GM23338 (cell line): ENCODE measurements at regions not wholly inside any gene's neighbourhood (a gene's known extent, or its start where the extent isn't known, plus 50 kb on each side); places are given as distances from the start of the nearest gene placed in this dataset.

Experiments used
- ATAC-seq: fragments of 200-7000 bp; cut with Tn5 transposase; 3 replicates; pipeline ENCODE4 v1.9.1; 2020
- DNase-seq: peaks from one replicate; pipeline ENCODE4 v3.0.0-alpha.2; 2015; ENCODE audit warnings: low spot score
- H2AFZ ChIP-seq: fragments of 200-600 bp; sonication (generic); 2 replicates; pipeline ENCODE4 v1.8.0; 2016; ENCODE audit warnings: antibody characterized with exemption, mild to moderate bottlenecking, moderate library complexity
- H3F3A ChIP-seq: fragments of 200-600 bp; sonication (generic); replicated peaks from 2 replicates; pipeline ENCODE4 v1.8.0; 2017; ENCODE audit warnings: antibody characterized with exemption, mixed run types, low read depth
- H3K27ac ChIP-seq: fragments of 200-600 bp; sonication (generic); 2 replicates; pipeline ENCODE4 v1.6.1; 2016; ENCODE audit warnings: low read depth
- H3K27me3 ChIP-seq: fragments of 200-600 bp; sonication (generic); 2 replicates; pipeline ENCODE4 v1.8.0; 2016; ENCODE audit warnings: mild to moderate bottlenecking, mixed run types, moderate library complexity; ENCODE audit not compliant: insufficient read depth
- H3K36me3 ChIP-seq: fragments of 200-600 bp; sonication (generic); 2 replicates; pipeline ENCODE4 v1.8.0; 2016; ENCODE audit warnings: mild to moderate bottlenecking; ENCODE audit not compliant: insufficient read depth
- H3K4me1 ChIP-seq: fragments of 200-600 bp; sonication (generic); 2 replicates; pipeline ENCODE4 v1.8.0; 2016; ENCODE audit warnings: mild to moderate bottlenecking, moderate library complexity; ENCODE audit not compliant: insufficient read depth
- H3K4me2 ChIP-seq: fragments of 200-600 bp; sonication (generic); 2 replicates; pipeline ENCODE4 v1.7.1; 2017; ENCODE audit warnings: mixed run types
- H3K4me3 ChIP-seq: fragments of 200-600 bp; sonication (generic); 2 replicates; pipeline ENCODE4 v1.6.1; 2016; ENCODE audit warnings: mixed run types
- H3K79me2 ChIP-seq: fragments of 200-600 bp; sonication (generic); replicated peaks from 2 replicates; pipeline ENCODE4 v1.8.0; 2017; ENCODE audit warnings: mild to moderate bottlenecking; ENCODE audit not compliant: insufficient read depth
- H3K9me2 ChIP-seq: fragments of 200-600 bp; sonication (generic); 2 replicates; pipeline ENCODE4 v1.8.0; 2017; ENCODE audit not compliant: insufficient read depth
- H4K20me1 ChIP-seq: fragments of 200-600 bp; sonication (generic); replicated peaks from 2 replicates; pipeline ENCODE4 v1.8.0; 2017; ENCODE audit warnings: mild to moderate bottlenecking; ENCODE audit not compliant: insufficient read depth
- H3K27ac Mint-ChIP-seq: 2 replicates; pipeline ENCODE4 v1.8.0; 2020; ENCODE audit warnings: inconsistent platforms, mild to moderate bottlenecking, moderate library complexity, mixed read lengths
- H3K27me3 Mint-ChIP-seq: 3 replicates; pipeline ENCODE4 v1.8.0; 2022; ENCODE audit warnings: low read depth, mild to moderate bottlenecking, moderate library complexity, mixed read lengths, inconsistent platforms; ENCODE audit not compliant: insufficient read depth, poor library complexity
- H3K36me3 Mint-ChIP-seq: 3 replicates; pipeline ENCODE4 v1.8.0; 2021; ENCODE audit warnings: low read depth, mild to moderate bottlenecking, inconsistent platforms, moderate library complexity, mixed read lengths
- H3K4me1 Mint-ChIP-seq: 3 replicates; pipeline ENCODE4 v1.8.0; 2020; ENCODE audit warnings: mild to moderate bottlenecking, inconsistent platforms, mixed read lengths
- H3K4me3 Mint-ChIP-seq: 3 replicates; pipeline ENCODE4 v1.8.0; 2021; ENCODE audit warnings: moderate library complexity, mild to moderate bottlenecking, inconsistent platforms, mixed read lengths
- H3K9me3 Mint-ChIP-seq: 3 replicates; pipeline ENCODE4 v1.8.0; 2020; ENCODE audit warnings: moderate library complexity, mild to moderate bottlenecking, inconsistent platforms, mixed read lengths
- CREB1 ChIP-seq: fragments of 250-450 bp; sonication (Bioruptor Pico); IDR thresholded peaks from 2 replicates; pipeline ENCODE4 v1.5.0; 2020; ENCODE audit warnings: low read depth, mild to moderate bottlenecking, moderate library complexity
- ETS1 ChIP-seq: IDR thresholded peaks from 2 replicates; pipeline ENCODE4 v1.6.1; 2016; ENCODE audit warnings: antibody characterized with exemption
- POLR2AphosphoS5 ChIP-seq: IDR thresholded peaks from 2 replicates; pipeline ENCODE4 v1.6.1; 2016; ENCODE audit warnings: antibody characterized with exemption, low read depth
- ZNF114 ChIP-seq: fragments of 250-450 bp; sonication (Bioruptor Pico); IDR thresholded peaks from 2 replicates; pipeline ENCODE4 v1.5.0; 2020; ENCODE audit warnings: mild to moderate bottlenecking, moderate library complexity
- ZNF331 ChIP-seq: fragments of 250-450 bp; sonication (Bioruptor Pico); IDR thresholded peaks from 2 replicates; pipeline ENCODE4 v1.5.0; 2020; ENCODE audit warnings: low read depth, mild to moderate bottlenecking, moderate library complexity
- ZNF462 ChIP-seq: fragments of 250-450 bp; sonication (Bioruptor Pico); IDR thresholded peaks from 2 replicates; pipeline ENCODE4 v1.5.0; 2020; ENCODE audit warnings: mild to moderate bottlenecking, moderate library complexity

GRCh38 chr2:40752796-40753195, 300.9 kb upstream of the SLC8A1 start (continued):
- TF ChIP-seq ZNF462 (no peak), CREB1 (no peak)

- Histone ChIP-seq H3K4me3 (no peak overlapping the region), H3K9me2 (no peaks in the 10 kb centered on the region), H3K79me2 (no peaks in the 10 kb centered on the region), H3K4me1 (peaks cover 6% of the 10 kb centered on the region; the same call in 1 of the 2 replicates), H3K27me3 (no peaks in the 10 kb centered on the region), H3F3A (no peaks in the 10 kb centered on the region), H3K27ac (no peak overlapping the region), H3K36me3 (no peaks in the 10 kb centered on the region), H3K4me2 (no peak overlapping the region), H4K20me1 (no peaks in the 10 kb centered on the region), H2AFZ (no peak overlapping the region)
- no peaks in the 10 kb centered on the region for H3K36me3 Mint-ChIP-seq
- no peaks in the 10 kb centered on the region for H3K9me3 Mint-ChIP-seq
- ATAC-seq (no peak), DNase-seq (no peak)
- H3K4me3 Mint-ChIP-seq, result no peak overlapping the region
- no peaks in the 10 kb centered on the region for H3K27me3 Mint-ChIP-seq
- TF ChIP-seq ETS1, result no peak
- no peak for TF ChIP-seq POLR2AphosphoS5
- no peak for TF ChIP-seq ZNF331 (CRISPR knock-in tag)
- no peak for TF ChIP-seq ZNF114 (CRISPR knock-in tag)
- peaks cover 5% of the 10 kb centered on the region; the same call in 2 of the 3 replicates for H3K4me1 Mint-ChIP-seq
- no peak overlapping the region for H3K27ac Mint-ChIP-seq
Measured at GRCh38 chr2:40754912-40755311, 303.0 kb upstream of the SLC8A1 start.
